Upper lobe of left lung (tissue), 6 donors: ENCODE measurements at regions not wholly inside any gene's neighbourhood (a gene's known extent, or its start where the extent isn't known, plus 50 kb on each side); places are given as distances from the start of the nearest gene placed in this dataset.
"Not testable (repeated sequence)": the region's sequence is repeated elsewhere in the genome, so short reads cannot be mapped to it uniquely, and the experiment has no call there.

Source experiments
- ATAC-seq, 2 donors: fragments of 200-7000 bp; cut with Tn5 transposase; one replicate each; pipeline ENCODE4 v1.9.1; 2022; ENCODE audit warnings: mild to moderate bottlenecking in 2 of 2, moderate library complexity in 2 of 2; ENCODE audit not compliant: low FRiP score in 2 of 2
- DNase-seq, 2 donors: peaks; one replicate each; pipeline ENCODE4 v3.0.0-alpha.2; 2019 to 2020
- H3K27ac ChIP-seq, 4 donors: fragments of 200-600 bp; sonication (generic); one replicate each; pipeline ENCODE4 v1.5.1; 2016 to 2019
- H3K27me3 ChIP-seq, 4 donors: fragments of 200-600 bp; sonication (generic); one replicate each; pipeline ENCODE4 v1.5.1; 2017 to 2019
- H3K36me3 ChIP-seq, 4 donors: fragments of 200-600 bp; sonication (generic); one replicate each; pipeline ENCODE4 v1.5.1; 2016 to 2019
- H3K4me1 ChIP-seq, 4 donors: fragments of 200-600 bp; sonication (generic); one replicate each; pipeline ENCODE4 v1.5.1; 2018 to 2019
- H3K4me3 ChIP-seq, 4 donors: fragments of 200-600 bp; sonication (generic); one replicate each; pipeline ENCODE4 v1.5.1; 2017 to 2019; ENCODE audit warnings: mild to moderate bottlenecking in 2 of 4, moderate library complexity in 1 of 4
- H3K9me3 ChIP-seq, 4 donors: fragments of 200-600 bp; sonication (generic); one replicate each; pipeline ENCODE4 v1.5.1; 2018 to 2019
- CTCF ChIP-seq, 6 experiments: fragments of 450-650 bp in 4 of 6; fragments of 200-600 bp in 2 of 6; sonication (generic) in 2 of 6; IDR thresholded peaks; one replicate each; pipeline ENCODE4 v1.5.1; 2016 to 2019; ENCODE audit warnings: antibody characterized with exemption in 6 of 6
- EP300 ChIP-seq, 4 donors: sonication (generic); formaldehyde crosslinking; IDR thresholded peaks; one replicate each; pipeline ENCODE4 v1.5.1; 2017; ENCODE audit warnings: antibody characterized with exemption in 4 of 4, control low read depth in 2 of 4
- POLR2A ChIP-seq, 4 donors: fragments of 450-650 bp; IDR thresholded peaks; one replicate each; pipeline ENCODE4 v1.5.1; 2016 to 2017; ENCODE audit warnings: antibody characterized with exemption in 4 of 4, mild to moderate bottlenecking in 2 of 4
- POLR2AphosphoS5 ChIP-seq, 2 donors: sonication (generic); formaldehyde crosslinking; IDR thresholded peaks; one replicate each; pipeline ENCODE4 v1.5.1; 2017; ENCODE audit warnings: antibody characterized with exemption in 2 of 2
- WGBS, 2 donors: methylation state at CpG; one replicate each; pipeline ENCODE4 v1.1.5; 2017 to 2018; 5-methylcytosine and 5-hydroxymethylcytosine counted together
- donor health status: DM: no; HTN: no; CAD: no; lungs with moderate emphysema.
- donor health status: DM: no; HTN: yes; CAD: no; lungs with severe emphysema.

GRCh38 chr16:16763449-16763848, 384.5 kb downstream of the NPIPA7 start:
- ATAC-seq (no peak), DNase-seq (no peak)
- no peaks in the 10 kb centered on the region for H3K9me3 ChIP-seq
- no peak overlapping the region for H3K4me3 ChIP-seq
- 81 to 83% methylated on average over 4 of the region's 4 CpGs for WGBS, 2 donors
- no peak for TF ChIP-seq POLR2AphosphoS5 (IDR thresholded peaks at IDR 0.05)
- TF ChIP-seq EP300 (IDR thresholded peaks at IDR 0.05): no peak
- TF ChIP-seq CTCF (IDR thresholded peaks at IDR 0.05): no peak
- no peak for TF ChIP-seq POLR2A (IDR thresholded peaks at IDR 0.05)
- no peak overlapping the region for H3K27ac ChIP-seq
- H3K27me3 ChIP-seq: no peaks in the 10 kb centered on the region
- no peaks in the 10 kb centered on the region for H3K36me3 ChIP-seq
- H3K4me1 ChIP-seq: no peaks in the 10 kb centered on the region

- H3K4me1 ChIP-seq, ATAC-seq, H3K36me3 ChIP-seq, H3K27me3 ChIP-seq, H3K4me3 ChIP-seq, H3K9me3 ChIP-seq, DNase-seq, H3K27ac ChIP-seq: not testable (repeated sequence)
- WGBS, 2 donors: 87 to 90% methylated on average over 1 of the region's 1 CpG
These were observed 391.8 kb downstream of the NPIPA7 start for GRCh38 chr16:16770717-16771116.

- Histone ChIP-seq H3K4me1 (no peaks in the 10 kb centered on the region), H3K9me3 (no peaks in the 10 kb centered on the region), H3K27me3 (no peaks in the 10 kb centered on the region), H3K4me3 (no peak overlapping the region), H3K36me3 (no peaks in the 10 kb centered on the region), H3K27ac (no peak overlapping the region)
- no peak for DNase-seq
- no peak for ATAC-seq
- no peak for TF ChIP-seq POLR2A (IDR thresholded peaks at IDR 0.05)
- no peak for TF ChIP-seq POLR2AphosphoS5 (IDR thresholded peaks at IDR 0.05)
- no peak for TF ChIP-seq EP300 (IDR thresholded peaks at IDR 0.05)
- TF ChIP-seq CTCF (IDR thresholded peaks at IDR 0.05): no peak
- WGBS, 2 donors: 23 to 54% methylated on average over 5 of the region's 5 CpGs
These were observed 395.4 kb downstream of the NPIPA7 start for GRCh38 chr16:16774389-16774788.

GRCh38 chr16:16778332-16778731, 399.4 kb downstream of the NPIPA7 start:
- H3K9me3 ChIP-seq: no peaks in the 10 kb centered on the region
- TF ChIP-seq CTCF (IDR thresholded peaks at IDR 0.05): no peak
- TF ChIP-seq EP300 (IDR thresholded peaks at IDR 0.05): no peak
- TF ChIP-seq POLR2AphosphoS5 (IDR thresholded peaks at IDR 0.05): no peak
- TF ChIP-seq POLR2A (IDR thresholded peaks at IDR 0.05): no peak
- H3K27ac ChIP-seq: no peak overlapping the region
- DNase-seq (no peak), ATAC-seq (no peak)
- H3K4me3 ChIP-seq: no peak overlapping the region
- no peaks in the 10 kb centered on the region for H3K27me3 ChIP-seq
- no peaks in the 10 kb centered on the region for H3K4me1 ChIP-seq
- whole genome bisulfite sequencing, 2 donors: 60 to 88% methylated on average over 1 of the region's 1 CpG
- no peaks in the 10 kb centered on the region for H3K36me3 ChIP-seq

GRCh38 chr16:16780588-16780987, 401.6 kb downstream of the NPIPA7 start:
- Histone ChIP-seq H3K27me3 (no peaks in the 10 kb centered on the region), H3K4me1 (no peaks in the 10 kb centered on the region), H3K36me3 (no peaks in the 10 kb centered on the region), H3K4me3 (no peak overlapping the region), H3K27ac (no peak overlapping the region), H3K9me3 (no peaks in the 10 kb centered on the region)
- WGBS, 2 donors: 17 to 32% methylated on average over 4 of the region's 4 CpGs
- TF ChIP-seq POLR2A (IDR thresholded peaks at IDR 0.05) (no peak), POLR2AphosphoS5 (IDR thresholded peaks at IDR 0.05) (no peak), EP300 (IDR thresholded peaks at IDR 0.05) (no peak), CTCF (IDR thresholded peaks at IDR 0.05) (no peak)
- DNase-seq (no peak), ATAC-seq (no peak)
